COLO668 (cell line): ENCODE measurements at regions not wholly inside any gene's neighbourhood (a gene's known extent, or its start where the extent isn't known, plus 50 kb on each side); places are given as distances from the start of the nearest gene placed in this dataset.

Experiments used
- DNase-seq: peaks from one replicate; lab custom pipeline; 2025; ENCODE audit not compliant: unreplicated experiment; lab: John Stamatoyannopoulos, UW

GRCh38 chr4:136001791-136002190 is 1530.5 kb downstream of the PCDH18 start:
- no peak for DNase-seq

GRCh38 chr4:136000246-136000645 is 1532.0 kb downstream of the PCDH18 start:
- DNase-seq: no peak

- no peak for DNase-seq
Measured at GRCh38 chr4:135994360-135994759, 1537.9 kb downstream of the PCDH18 start.

DNA sequence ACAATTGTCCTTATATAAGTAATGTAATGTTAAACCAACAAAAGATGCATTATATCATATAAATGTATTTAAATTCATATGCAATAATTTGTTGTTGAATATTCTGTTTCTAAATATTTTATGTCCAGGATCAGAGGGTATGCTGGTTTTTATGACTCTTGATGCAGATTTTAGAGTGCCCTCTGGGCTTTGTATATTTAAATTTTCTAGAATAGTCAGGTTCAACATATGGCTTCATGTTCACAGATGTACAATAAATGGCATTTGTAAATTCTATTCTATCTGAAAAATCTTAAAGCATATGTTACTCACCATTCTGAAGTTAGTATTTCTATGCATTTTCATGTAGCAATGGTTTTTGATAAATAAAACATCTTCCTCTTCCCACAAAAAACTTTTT is 1555.4 kb downstream of the PCDH18 start:
- DNase-seq: no peak

DNA sequence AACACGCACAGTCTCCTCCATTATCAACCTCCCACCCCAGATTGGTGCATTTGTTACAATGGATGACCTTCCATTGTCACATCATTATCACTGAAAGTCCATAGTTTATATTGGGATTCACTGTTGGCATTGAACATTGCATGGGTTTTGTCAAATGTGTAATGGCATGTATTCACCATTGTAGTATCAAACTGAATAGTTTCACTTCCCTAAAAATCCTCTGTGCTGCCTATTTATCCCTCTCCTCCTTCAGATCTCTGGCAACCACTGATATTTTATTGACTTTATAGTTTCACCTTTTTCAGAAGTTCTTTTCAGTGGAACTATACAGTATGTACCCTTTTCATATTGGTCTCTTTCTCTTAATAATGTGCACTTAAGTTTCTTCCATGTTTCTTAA is 1565.4 kb downstream of the PCDH18 start:
- DNase-seq: no peak

- no peak for DNase-seq
Measured at GRCh38 chr4:135963009-135963408, 1569.3 kb downstream of the PCDH18 start.

GRCh38 chr4:135949931-135950330 is 1582.4 kb downstream of the PCDH18 start:
- DNase-seq: no peak

- DNase-seq: no peak
Measured at GRCh38 chr4:135948797-135949196, 1583.5 kb downstream of the PCDH18 start.

DNA sequence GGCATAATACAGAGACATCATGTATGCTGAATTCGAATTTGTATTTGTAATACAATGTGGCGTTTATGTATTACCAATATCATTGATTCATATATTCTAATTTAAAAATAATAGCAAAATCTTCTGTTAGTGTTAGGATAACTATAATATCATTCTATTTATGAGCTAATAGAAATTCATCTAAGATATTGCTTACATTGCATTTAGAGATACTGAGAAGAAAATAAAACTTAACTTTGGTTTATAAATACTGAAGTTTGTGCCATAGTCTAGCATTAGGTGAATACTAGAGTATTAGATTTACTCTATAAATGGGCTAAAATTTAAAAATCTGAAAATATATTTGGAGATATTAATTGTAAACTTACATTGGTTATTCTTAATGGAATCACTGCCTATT is 1590.6 kb downstream of the PCDH18 start:
- DNase-seq: no peak

GRCh38 chr4:135934026-135934425 is 1598.3 kb downstream of the PCDH18 start:
- no peak for DNase-seq

GRCh38 chr4:135927651-135928050 is 1604.6 kb downstream of the PCDH18 start:
- DNase-seq: no peak

GRCh38 chr4:135921081-135921480 is 1611.2 kb downstream of the PCDH18 start:
- DNase-seq: no peak

- DNase-seq: no peak
Measured at GRCh38 chr4:135917011-135917410, 1615.3 kb downstream of the PCDH18 start.

- DNase-seq: no peak
Measured at GRCh38 chr4:135900956-135901355, 1631.3 kb downstream of the PCDH18 start.

DNA sequence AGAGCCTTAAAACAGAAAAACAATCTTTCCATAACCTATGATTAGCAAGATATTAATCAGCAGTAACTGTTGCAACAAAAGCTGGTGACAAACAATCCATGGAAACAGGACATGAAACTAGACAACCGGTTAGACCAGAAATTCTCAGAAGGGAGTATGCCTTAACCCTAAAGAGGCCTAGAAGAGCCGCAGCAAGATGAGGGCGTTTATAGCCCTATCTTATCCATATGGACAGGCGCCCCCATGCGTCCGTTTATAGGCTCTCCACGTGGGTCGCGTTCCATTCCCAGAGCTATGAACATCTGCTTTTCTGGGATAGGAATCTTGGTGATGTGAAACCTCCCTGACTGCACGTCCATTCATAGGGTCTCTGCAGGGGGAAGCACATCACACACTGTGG is 1662.7 kb upstream of the PABPC4L start:
- DNase-seq: peak; percentile 5

GRCh38 chr4:135840781-135841180 is 1639.2 kb upstream of the PABPC4L start:
- no peak for DNase-seq

- DNase-seq: no peak
Measured at GRCh38 chr4:135839712-135840111, 1638.1 kb upstream of the PABPC4L start.

DNA sequence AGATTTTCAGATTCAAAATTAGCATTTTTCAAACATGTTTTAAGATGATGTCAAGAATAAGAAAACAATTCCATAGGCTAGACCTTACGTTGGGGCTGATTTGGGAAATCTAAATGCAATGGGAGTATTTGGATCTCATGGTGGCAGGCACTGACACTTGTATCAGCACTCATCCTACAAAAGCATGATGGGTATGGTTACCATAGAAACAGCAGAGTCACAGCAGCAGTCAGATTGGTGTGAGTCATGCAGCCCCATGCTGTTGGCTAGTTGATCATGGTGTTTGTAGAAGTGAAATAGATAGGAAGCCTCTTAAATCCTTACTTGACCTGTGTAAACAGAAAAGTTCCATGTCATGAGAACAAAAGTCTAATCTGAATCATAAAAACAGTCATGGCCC is 1637.3 kb upstream of the PABPC4L start:
- no peak for DNase-seq

DNA sequence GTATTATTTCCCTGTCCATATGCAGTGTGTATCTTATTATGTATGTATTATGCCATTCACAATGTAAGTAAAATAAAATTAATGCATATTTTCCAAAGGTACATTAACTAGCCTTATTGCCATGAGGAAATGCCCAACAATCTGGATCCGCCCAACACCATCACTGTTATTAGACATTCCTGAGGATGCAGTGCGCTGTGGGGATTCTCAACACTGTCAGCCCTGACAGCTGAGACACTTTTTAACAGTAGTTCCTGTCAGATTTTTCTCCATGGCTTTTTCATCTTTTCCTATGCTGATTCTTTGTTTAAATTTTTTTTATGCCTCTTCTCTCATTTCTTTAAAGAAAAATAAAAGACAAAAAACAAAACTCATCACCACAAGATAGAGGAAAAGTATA is 1632.9 kb upstream of the PABPC4L start:
- no peak for DNase-seq

- DNase-seq: no peak
Measured at GRCh38 chr4:135833529-135833928, 1631.9 kb upstream of the PABPC4L start.

DNA sequence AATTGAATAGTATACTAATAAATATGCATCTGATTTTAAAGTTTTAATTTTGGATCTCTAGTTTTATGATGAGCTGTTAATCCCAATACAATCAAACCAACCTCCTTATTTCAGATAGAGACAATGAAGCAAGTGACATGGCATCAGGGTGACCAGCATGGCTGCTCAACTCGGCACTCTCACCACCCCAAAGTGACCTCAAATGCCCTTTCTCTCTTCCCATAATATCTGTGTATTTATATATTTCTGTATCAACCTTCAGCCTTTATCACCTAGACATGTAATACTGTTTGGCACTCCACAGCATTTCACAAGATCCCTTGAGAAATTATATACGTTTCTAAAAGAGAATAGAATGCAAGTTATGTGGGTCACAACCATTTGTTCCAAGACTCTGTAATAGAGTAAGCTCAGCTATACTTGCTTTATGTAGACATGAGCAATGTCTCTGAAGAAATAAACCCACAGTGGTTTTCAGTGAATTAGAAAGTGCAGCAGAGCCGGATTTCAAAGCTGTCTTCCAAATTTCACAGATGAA is 1623.2 kb upstream of the PABPC4L start:
- DNase-seq: no peak

DNA sequence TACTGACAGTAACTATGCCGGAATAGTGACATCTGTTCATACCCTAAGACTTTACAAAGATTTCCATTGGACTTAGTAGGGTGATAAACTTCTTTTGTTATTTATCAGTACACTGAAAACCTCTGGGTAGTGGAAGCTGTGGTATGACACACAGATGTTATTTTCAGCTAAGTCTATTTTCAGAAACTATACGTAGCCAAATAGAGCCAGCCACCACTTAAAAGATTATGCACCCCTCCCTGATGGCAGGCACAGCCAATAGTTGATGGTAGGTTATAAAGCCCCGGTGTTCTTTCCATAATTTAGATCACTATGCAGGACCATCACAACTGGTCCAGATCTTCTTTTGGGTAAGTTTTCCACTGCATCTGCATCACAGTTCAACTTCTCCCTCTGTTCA is 1603.2 kb upstream of the PABPC4L start:
- no peak for DNase-seq

DNA sequence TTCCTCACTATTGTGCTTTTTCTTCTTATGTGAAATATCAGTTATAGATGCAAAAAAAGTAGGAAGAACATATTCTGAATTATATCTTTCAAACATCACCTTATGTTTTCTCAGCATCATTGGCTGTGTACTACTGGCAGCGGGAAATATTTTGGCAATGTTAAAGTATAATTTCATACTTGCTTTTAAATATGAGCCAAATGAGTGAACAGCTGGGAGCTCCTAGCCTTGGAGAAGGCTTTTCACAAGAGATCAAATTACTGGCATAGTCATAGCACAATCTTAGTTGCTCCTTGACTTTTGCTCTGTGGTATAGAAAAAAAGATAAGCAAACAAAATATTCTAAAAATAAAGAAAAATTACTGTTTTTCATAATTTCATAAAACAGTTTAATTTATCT is 1575.8 kb upstream of the PABPC4L start:
- DNase-seq: no peak

- DNase-seq: no peak
Measured at GRCh38 chr4:135775909-135776308, 1574.3 kb upstream of the PABPC4L start.
